Esophagus squamous epithelium (tissue), 5 donors: ENCODE measurements at regions not wholly inside any gene's neighbourhood (a gene's known extent, or its start where the extent isn't known, plus 50 kb on each side); places are given as distances from the start of the nearest gene placed in this dataset.

Experiments used
- DNase-seq: peaks from one replicate; lab custom pipeline; 2025; lab: John Stamatoyannopoulos, UW
- H3K27ac ChIP-seq, 4 donors: fragments of 200-600 bp; sonication (generic); one replicate each; pipeline ENCODE4 v1.5.1; 2016 to 2019; ENCODE audit warnings: mild to moderate bottlenecking in 1 of 4
- H3K27me3 ChIP-seq, 4 donors: fragments of 200-600 bp; sonication (generic); 1 replicate in 3 of 4; 2 replicates in 1 of 4; pipeline versions ENCODE4 v1.5.1 to v1.6.0; 2017 to 2021; ENCODE audit warnings: antibody characterized with exemption in 1 of 4
- H3K36me3 ChIP-seq, 3 donors: fragments of 200-600 bp; sonication (generic); one replicate each; pipeline ENCODE4 v1.5.1; 2016 to 2019
- H3K4me1 ChIP-seq, 3 donors: fragments of 200-600 bp; sonication (generic); one replicate each; pipeline ENCODE4 v1.5.1; 2017 to 2019
- H3K4me3 ChIP-seq, 4 donors: fragments of 200-600 bp; sonication (generic); 1 replicate in 3 of 4; 2 replicates in 1 of 4; pipeline ENCODE4 v1.5.1; 2016 to 2019; ENCODE audit warnings: mild to moderate bottlenecking in 2 of 4, moderate library complexity in 1 of 4
- H3K9me3 ChIP-seq, 3 donors: fragments of 200-600 bp; sonication (generic); one replicate each; pipeline ENCODE4 v1.5.1; 2016 to 2019
- POLR2A ChIP-seq, 4 donors: fragments of 450-650 bp; IDR thresholded peaks; one replicate each; pipeline ENCODE4 v1.6.1; 2017; ENCODE audit warnings: antibody characterized with exemption in 4 of 4, mild to moderate bottlenecking in 4 of 4, moderate library complexity in 3 of 4
- WGBS, 2 donors: methylation state at CpG; one replicate each; pipeline ENCODE4 v1.1.5; 2018; 5-methylcytosine and 5-hydroxymethylcytosine counted together
- intact Hi-C: fragments of 100-400 bp; cut with DNase I; formaldehyde crosslinking; loops from one replicate; pipeline ENCODE4 v1.15.0; 2022
- TF ChIP-seq, protein P1 (sequence below), 6 experiments: fragments of 450-650 bp in 4 of 6; fragments of 200-600 bp in 2 of 6; sonication (generic) in 2 of 6; IDR thresholded peaks; one replicate each; pipeline ENCODE4 v1.5.1; 2016 to 2019; ENCODE audit warnings: antibody characterized with exemption in 6 of 6, mild to moderate bottlenecking in 4 of 6, moderate library complexity in 4 of 6
- donor health status: DM: yes; HTN: yes; CAD: no.

DNA sequence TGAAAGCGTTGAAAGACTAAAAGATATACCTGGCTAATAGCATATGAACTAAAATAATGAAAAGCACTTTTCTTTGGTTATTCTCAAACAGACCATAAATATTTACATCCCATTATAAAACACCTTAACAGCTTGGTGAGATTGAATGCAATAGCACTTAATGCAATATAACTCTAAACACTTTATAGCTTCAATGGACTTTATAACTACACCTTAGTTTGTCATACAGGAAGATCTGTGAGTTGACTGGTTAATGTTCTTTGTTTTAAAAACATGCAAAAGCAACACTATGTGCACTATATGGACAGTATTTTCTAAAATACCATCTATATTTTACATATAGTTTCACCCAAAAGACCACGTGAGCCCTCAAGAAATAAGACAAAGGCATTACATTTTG is 353.3 kb upstream of the ACVR2A start:
- Histone ChIP-seq H3K9me3 (no peaks in the 10 kb centered on the region), H3K27ac (no peak overlapping the region), H3K36me3 (no peaks in the 10 kb centered on the region), H3K27me3 (no peaks in the 10 kb centered on the region), H3K4me1 (no peaks in the 10 kb centered on the region), H3K4me3 (no peak overlapping the region)
- TF ChIP-seq POLR2A (IDR thresholded peaks at IDR 0.05), result no peak
- TF ChIP-seq, protein P1, sequence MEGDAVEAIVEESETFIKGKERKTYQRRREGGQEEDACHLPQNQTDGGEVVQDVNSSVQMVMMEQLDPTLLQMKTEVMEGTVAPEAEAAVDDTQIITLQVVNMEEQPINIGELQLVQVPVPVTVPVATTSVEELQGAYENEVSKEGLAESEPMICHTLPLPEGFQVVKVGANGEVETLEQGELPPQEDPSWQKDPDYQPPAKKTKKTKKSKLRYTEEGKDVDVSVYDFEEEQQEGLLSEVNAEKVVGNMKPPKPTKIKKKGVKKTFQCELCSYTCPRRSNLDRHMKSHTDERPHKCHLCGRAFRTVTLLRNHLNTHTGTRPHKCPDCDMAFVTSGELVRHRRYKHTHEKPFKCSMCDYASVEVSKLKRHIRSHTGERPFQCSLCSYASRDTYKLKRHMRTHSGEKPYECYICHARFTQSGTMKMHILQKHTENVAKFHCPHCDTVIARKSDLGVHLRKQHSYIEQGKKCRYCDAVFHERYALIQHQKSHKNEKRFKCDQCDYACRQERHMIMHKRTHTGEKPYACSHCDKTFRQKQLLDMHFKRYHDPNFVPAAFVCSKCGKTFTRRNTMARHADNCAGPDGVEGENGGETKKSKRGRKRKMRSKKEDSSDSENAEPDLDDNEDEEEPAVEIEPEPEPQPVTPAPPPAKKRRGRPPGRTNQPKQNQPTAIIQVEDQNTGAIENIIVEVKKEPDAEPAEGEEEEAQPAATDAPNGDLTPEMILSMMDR (IDR thresholded peaks at IDR 0.05), result no peak
- intact Hi-C loops, result no loop called here
- DNase-seq, result no peak
- WGBS, 2 donors, result 82 to 97% methylated on average over 2 of the region's 2 CpGs

DNA sequence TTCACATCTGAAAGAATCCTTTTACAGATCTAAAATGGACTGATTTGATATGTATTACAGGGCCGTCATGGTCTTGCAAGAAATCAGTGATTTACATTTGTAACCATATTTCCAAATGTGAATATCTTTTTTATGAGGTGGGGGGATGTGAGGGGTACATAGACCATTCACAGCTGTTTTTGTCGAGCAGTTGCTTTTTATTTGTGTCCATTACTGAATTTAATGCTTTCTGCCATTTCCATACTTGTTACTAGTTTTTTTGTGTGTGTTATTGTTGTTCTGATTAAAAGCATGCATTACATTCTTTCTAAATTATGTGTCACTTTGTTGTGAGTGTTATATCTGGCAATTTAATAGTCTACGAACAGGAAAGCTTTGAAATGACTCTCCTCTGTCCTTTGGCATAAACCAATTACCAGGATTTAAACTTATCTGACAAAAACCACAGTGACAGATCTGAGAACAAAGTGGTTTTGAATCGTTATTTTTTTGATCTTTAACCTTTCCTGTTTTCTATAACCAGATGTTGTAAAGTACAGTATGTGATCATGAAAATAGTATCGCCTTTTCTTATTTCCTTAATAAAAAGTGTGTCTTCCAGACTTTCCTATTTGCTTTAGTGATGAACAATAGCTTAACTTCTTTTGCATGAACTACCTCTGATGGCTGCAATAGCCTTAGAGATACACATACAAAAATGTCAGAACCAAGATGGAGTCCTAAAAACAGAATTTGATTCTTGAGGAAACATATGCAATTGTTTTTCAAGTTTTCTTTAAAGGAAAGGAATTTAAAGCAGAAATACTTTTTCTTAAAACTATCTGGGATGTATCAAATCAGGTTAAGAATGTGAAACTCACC is 354.2 kb upstream of the ACVR2A start:
- Histone ChIP-seq H3K36me3 (no peaks in the 10 kb centered on the region), H3K9me3 (no peaks in the 10 kb centered on the region), H3K27me3 (no peaks in the 10 kb centered on the region), H3K27ac (no peak overlapping the region), H3K4me3 (no peak overlapping the region), H3K4me1 (no peaks in the 10 kb centered on the region)
- intact Hi-C loops, result no loop called here
- DNase-seq, result no peak
- WGBS, 2 donors, result 65 to 68% methylated on average over 5 of the region's 5 CpGs
- TF ChIP-seq POLR2A (IDR thresholded peaks at IDR 0.05), result no peak
- TF ChIP-seq, protein P1 (IDR thresholded peaks at IDR 0.05), result no peak

DNA sequence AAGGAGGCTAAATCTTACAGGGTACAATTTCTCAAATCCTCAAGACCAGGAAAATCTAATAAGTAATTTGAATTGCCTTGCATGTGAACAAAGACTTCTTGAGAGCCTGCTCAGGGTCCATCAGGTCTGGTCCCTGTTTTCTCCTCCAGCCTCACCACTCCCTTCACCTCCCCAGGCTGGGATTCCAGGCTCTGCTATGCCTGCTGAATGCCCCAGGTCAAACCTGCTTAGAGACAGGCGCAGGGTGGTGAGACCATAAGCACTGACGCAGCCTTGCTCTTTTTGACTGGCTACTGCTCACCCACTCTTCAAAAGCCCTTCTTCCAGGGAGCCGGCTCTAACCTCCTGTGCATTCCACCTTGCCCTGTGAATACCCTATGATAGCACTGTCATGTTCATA is 356.4 kb upstream of the ACVR2A start:
- intact Hi-C loops, result no loop called here
- Histone ChIP-seq H3K27ac (no peak overlapping the region), H3K36me3 (no peaks in the 10 kb centered on the region), H3K4me1 (no peaks in the 10 kb centered on the region), H3K9me3 (no peaks in the 10 kb centered on the region), H3K27me3 (no peaks in the 10 kb centered on the region), H3K4me3 (no peak overlapping the region)
- WGBS, 2 donors, result 83 to 86% methylated on average over 2 of the region's 3 CpGs
- TF ChIP-seq, protein P1 (IDR thresholded peaks at IDR 0.05), result no peak
- TF ChIP-seq POLR2A (IDR thresholded peaks at IDR 0.05), result no peak
- DNase-seq, result no peak

DNA sequence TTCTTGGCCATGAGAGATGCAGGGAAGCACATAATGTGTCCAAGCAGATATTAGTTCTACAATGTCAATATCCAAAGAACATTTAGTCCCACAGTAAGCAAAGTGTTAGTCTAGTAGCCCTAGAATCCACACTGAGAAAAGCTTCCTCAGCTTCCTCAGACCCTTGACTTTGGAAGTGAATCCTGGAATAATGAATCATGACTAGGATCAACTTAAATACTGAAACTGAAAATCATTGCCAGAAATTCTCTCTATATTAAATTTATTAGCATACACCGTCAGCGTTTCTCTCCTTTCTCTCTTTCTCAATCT is 356.9 kb upstream of the ACVR2A start:
- Histone ChIP-seq H3K27ac (no peak overlapping the region), H3K27me3 (no peaks in the 10 kb centered on the region), H3K4me3 (no peak overlapping the region), H3K4me1 (no peaks in the 10 kb centered on the region), H3K36me3 (no peaks in the 10 kb centered on the region), H3K9me3 (no peaks in the 10 kb centered on the region)
- TF ChIP-seq, protein P1 (IDR thresholded peaks at IDR 0.05), result no peak
- 89 to 90% methylated on average over 2 of the region's 2 CpGs for WGBS, 2 donors
- intact Hi-C loops, result no loop called here
- no peak for DNase-seq

DNA sequence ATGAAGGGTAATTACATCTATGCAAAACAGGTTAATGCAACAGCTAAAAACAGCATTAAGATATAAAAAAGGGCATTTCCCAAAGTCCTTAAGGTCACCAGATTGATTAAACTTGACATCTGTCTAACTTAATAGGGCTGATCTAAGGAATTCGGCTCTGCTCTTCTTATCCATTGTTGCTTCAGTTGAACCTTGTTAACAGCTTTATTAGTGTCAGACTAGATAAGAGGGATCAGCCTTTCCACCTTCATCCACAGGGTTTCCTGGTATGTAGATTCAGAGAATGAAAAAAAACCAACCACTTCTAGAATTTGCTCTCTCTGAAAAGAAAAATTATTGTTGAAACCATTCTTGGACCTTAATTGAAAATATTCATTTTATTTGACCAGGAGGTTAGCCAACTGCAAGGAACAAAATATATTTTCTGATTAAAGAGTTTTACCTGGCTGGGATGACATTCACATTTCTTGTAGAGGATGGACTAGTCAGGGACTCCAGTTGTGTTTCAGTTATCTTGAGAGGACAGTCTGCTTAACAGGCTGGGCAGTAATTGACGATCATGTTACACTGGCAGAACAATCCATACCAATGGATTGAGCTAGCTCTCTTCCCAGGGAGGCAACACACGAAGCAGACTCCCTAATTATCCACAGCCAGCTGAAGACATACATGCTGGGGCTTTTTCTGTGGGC is 357.4 kb upstream of the ACVR2A start:
- no peaks in the 10 kb centered on the region for H3K9me3 ChIP-seq
- 64 to 73% methylated on average over 3 of the region's 3 CpGs for WGBS, 2 donors
- no peak for TF ChIP-seq POLR2A (IDR thresholded peaks at IDR 0.05)
- TF ChIP-seq, protein P1 (IDR thresholded peaks at IDR 0.05), result no peak
- no peak overlapping the region for H3K4me3 ChIP-seq
- no peaks in the 10 kb centered on the region for H3K4me1 ChIP-seq
- no peak for DNase-seq
- no peak overlapping the region for H3K27ac ChIP-seq
- intact Hi-C loops, result no loop called here
- no peaks in the 10 kb centered on the region for H3K36me3 ChIP-seq
- no peaks in the 10 kb centered on the region for H3K27me3 ChIP-seq
